ENCODE measurements at regions not wholly inside any gene's neighbourhood (a gene's known extent, or its start where the extent isn't known, plus 50 kb on each side); places are given as distances from the start of the nearest gene placed in this dataset.

DNA sequence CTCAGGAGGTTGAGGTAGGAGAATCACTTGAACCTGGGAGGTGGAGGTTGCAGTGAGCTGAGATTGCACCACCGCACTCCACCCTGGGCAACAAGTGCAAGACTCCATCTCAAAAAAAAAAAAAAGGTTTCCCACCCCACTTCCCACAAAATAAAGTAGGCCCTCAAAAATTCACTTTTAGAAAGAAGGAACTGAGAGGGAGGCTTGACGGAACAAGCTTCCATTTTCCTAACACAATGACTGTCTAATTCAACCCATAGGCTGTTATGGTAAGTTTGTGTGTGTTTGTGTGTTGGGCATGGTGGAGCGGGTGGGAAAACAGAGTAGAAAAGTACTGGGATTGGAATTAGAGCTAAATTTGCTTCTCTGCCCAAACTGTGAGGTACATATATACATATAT lies 98.4 kb upstream of the MAN1A1 start:
- CTCF ChIA-PET = no interaction called here
- Mint-ChIP-seq H3K9me3 (no peaks in the 10 kb centered on the region), H3K27me3 (no peaks in the 10 kb centered on the region), H3K27ac (no peak overlapping the region), H3K36me3 (no peaks in the 10 kb centered on the region), H3K4me3 (no peak overlapping the region), H3K4me1 (ENCODE audit: low read depth) (peaks cover 13% of the 10 kb centered on the region)
- POLR2A ChIA-PET = no interaction called here
- intact Hi-C loops (cut with micrococcal nuclease) = no loop called here
- DNase-seq = no peak

DNA sequence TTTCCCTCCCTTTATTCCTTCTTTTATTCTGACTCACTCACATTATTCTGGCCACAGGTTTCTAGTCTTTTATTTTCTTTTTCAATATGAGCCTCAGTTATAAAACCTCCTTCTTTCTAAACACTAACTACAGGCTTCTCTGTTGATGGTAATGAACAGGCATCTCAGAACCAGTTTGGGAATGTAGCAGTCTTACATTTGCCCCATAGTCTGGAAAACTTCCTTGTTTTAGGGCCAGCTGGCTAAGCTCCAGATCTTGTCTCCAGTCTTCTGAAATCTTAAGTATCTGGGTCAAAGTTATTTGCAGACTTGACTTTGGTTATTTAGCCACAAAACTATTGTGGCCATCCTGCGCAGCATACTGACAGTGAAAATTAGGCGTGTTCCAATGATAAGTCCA lies 97.0 kb upstream of the MAN1A1 start:
- Mint-ChIP-seq H3K27ac (no peak overlapping the region), H3K36me3 (no peaks in the 10 kb centered on the region), H3K4me3 (no peak overlapping the region), H3K4me1 (ENCODE audit: low read depth) (peaks cover 15% of the 10 kb centered on the region), H3K9me3 (no peaks in the 10 kb centered on the region), H3K27me3 (no peaks in the 10 kb centered on the region)
- POLR2A ChIA-PET = interaction anchor here (1.0 kb wide), 1 partner anchor 16 kb away, joined by 3 read pairs; no protein-coding TSS in a partner anchor
- DNase-seq = no peak
- CTCF ChIA-PET = no interaction called here
- intact Hi-C loops (cut with micrococcal nuclease) = loop anchor here (1.0 kb wide), 1 partner anchor 17 kb away; no protein-coding TSS in a partner anchor

- Mint-ChIP-seq H3K36me3 (no peaks in the 10 kb centered on the region), H3K27ac (no peak overlapping the region), H3K27me3 (no peaks in the 10 kb centered on the region), H3K9me3 (no peaks in the 10 kb centered on the region), H3K4me1 (ENCODE audit: low read depth) (peaks cover 15% of the 10 kb centered on the region), H3K4me3 (no peak overlapping the region)
- POLR2A ChIA-PET = interaction anchor here (1.0 kb wide), 1 partner anchor 17 kb away, joined by 3 read pairs; no protein-coding TSS in a partner anchor
- CTCF ChIA-PET = no interaction called here
- no peak for DNase-seq
- intact Hi-C loops (cut with micrococcal nuclease) = loop anchor here (1.0 kb wide), 1 partner anchor 17 kb away; no protein-coding TSS in a partner anchor
These were observed 96.6 kb upstream of the MAN1A1 start for GRCh38 chr6:119446115-119446554.

- Mint-ChIP-seq H3K27ac (no peak overlapping the region), H3K36me3 (no peaks in the 10 kb centered on the region), H3K4me1 (ENCODE audit: low read depth) (peaks cover 15% of the 10 kb centered on the region), H3K27me3 (no peaks in the 10 kb centered on the region), H3K9me3 (no peaks in the 10 kb centered on the region), H3K4me3 (no peak overlapping the region)
- CTCF ChIA-PET = no interaction called here
- POLR2A ChIA-PET = no interaction called here
- DNase-seq = no peak
- intact Hi-C loops (cut with micrococcal nuclease) = loop anchor here (1.0 kb wide), 1 partner anchor 18 kb away; no protein-coding TSS in a partner anchor
These were observed 96.1 kb upstream of the MAN1A1 start for GRCh38 chr6:119445666-119446065.

- no peak for DNase-seq
- H3K9me3 Mint-ChIP-seq = no peaks in the 10 kb centered on the region
- CTCF ChIA-PET = no interaction called here
- H3K36me3 Mint-ChIP-seq = no peaks in the 10 kb centered on the region
- peaks cover 15% of the 10 kb centered on the region for H3K4me1 Mint-ChIP-seq (ENCODE audit: low read depth)
- intact Hi-C loops (cut with micrococcal nuclease) = no loop called here
- H3K27ac Mint-ChIP-seq = no peak overlapping the region
- H3K27me3 Mint-ChIP-seq = no peaks in the 10 kb centered on the region
- POLR2A ChIA-PET = no interaction called here
- H3K4me3 Mint-ChIP-seq = no peak overlapping the region
These were observed 95.3 kb upstream of the MAN1A1 start for GRCh38 chr6:119444642-119445557.

GRCh38 chr6:119443993-119444641 lies 94.6 kb upstream of the MAN1A1 start:
- intact Hi-C loops (cut with micrococcal nuclease) = no loop called here
- POLR2A ChIA-PET = no interaction called here

DNA sequence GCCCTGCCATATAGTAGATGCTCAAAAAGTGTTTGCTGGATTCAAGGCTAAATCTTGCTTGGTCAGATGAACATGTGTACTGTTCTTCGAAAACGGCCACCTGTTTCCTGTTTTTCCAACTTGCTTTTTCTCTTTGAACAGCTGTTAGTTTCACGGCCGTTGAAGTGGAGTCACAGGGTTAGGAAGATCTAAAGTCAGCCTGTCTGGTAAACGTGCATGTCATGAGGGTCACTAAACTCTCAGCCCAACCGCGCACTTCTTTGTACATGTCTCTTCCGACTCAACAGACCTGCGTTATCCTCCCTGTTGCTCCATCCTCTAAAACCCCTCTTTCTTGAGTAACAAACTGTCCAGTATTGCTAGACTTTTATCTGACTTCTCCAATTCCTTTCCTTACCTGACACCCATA lies 93.2 kb upstream of the MAN1A1 start:
- no peaks in the 10 kb centered on the region for H3K36me3 Mint-ChIP-seq
- intact Hi-C loops (cut with micrococcal nuclease) = no loop called here
- peaks cover 15% of the 10 kb centered on the region for H3K4me1 Mint-ChIP-seq (ENCODE audit: low read depth)
- H3K9me3 Mint-ChIP-seq = no peaks in the 10 kb centered on the region
- no peaks in the 10 kb centered on the region for H3K27me3 Mint-ChIP-seq
- no peak overlapping the region for H3K4me3 Mint-ChIP-seq
- DNase-seq = no peak
- no peak overlapping the region for H3K27ac Mint-ChIP-seq
- ChIA-PET CTCF (no interaction called here), POLR2A (no interaction called here)

More at GRCh38 chr6:119443993-119444641, 94.6 kb upstream of the MAN1A1 start:
- DNase-seq = no peak
- Mint-ChIP-seq H3K9me3 (no peaks in the 10 kb centered on the region), H3K36me3 (no peaks in the 10 kb centered on the region), H3K4me1 (ENCODE audit: low read depth) (peaks cover 15% of the 10 kb centered on the region), H3K27me3 (no peaks in the 10 kb centered on the region), H3K27ac (no peak overlapping the region), H3K4me3 (no peak overlapping the region)
- CTCF ChIA-PET = no interaction called here

- POLR2A ChIA-PET = no interaction called here
- intact Hi-C loops (cut with micrococcal nuclease) = no loop called here
- Mint-ChIP-seq H3K36me3 (no peaks in the 10 kb centered on the region), H3K4me1 (ENCODE audit: low read depth) (peaks cover 9% of the 10 kb centered on the region), H3K27ac (no peak overlapping the region), H3K27me3 (no peaks in the 10 kb centered on the region), H3K4me3 (no peak overlapping the region), H3K9me3 (no peaks in the 10 kb centered on the region)
- DNase-seq = no peak
- CTCF ChIA-PET = no interaction called here
These were observed 91.4 kb upstream of the MAN1A1 start for GRCh38 chr6:119440953-119441352.

DNA sequence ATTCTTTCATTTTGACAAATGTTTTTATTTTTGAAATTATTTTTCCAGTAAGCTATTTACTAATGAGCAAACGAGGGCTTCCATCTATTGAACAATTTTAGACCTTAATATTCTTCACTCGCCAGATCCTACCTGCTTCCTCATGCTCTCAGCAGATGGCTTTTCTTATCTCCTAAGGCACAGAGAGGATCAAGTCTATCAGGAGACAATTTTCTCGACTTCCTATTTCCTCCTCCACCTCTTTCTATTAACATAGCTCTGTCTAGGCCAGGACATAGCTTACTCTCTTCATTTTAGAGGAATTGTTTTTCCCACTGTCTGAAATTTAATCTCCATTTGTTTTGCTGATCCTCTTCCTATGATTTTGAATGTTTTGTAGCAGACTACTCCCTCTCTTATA lies 87.0 kb upstream of the MAN1A1 start:
- Mint-ChIP-seq H3K4me3 (no peak overlapping the region), H3K9me3 (no peaks in the 10 kb centered on the region), H3K27ac (no peak overlapping the region), H3K4me1 (ENCODE audit: low read depth) (no peaks in the 10 kb centered on the region), H3K36me3 (no peaks in the 10 kb centered on the region), H3K27me3 (no peaks in the 10 kb centered on the region)
- ChIA-PET CTCF (no interaction called here), POLR2A (no interaction called here)
- intact Hi-C loops (cut with micrococcal nuclease) = no loop called here
- DNase-seq = no peak

- H3K4me3 Mint-ChIP-seq = no peak overlapping the region
- ChIA-PET POLR2A (no interaction called here), CTCF (no interaction called here)
- intact Hi-C loops (cut with micrococcal nuclease) = no loop called here
- H3K27ac Mint-ChIP-seq = no peak overlapping the region
- no peaks in the 10 kb centered on the region for H3K27me3 Mint-ChIP-seq
- no peaks in the 10 kb centered on the region for H3K4me1 Mint-ChIP-seq (ENCODE audit: low read depth)
- no peak for DNase-seq
- no peaks in the 10 kb centered on the region for H3K9me3 Mint-ChIP-seq
- H3K36me3 Mint-ChIP-seq = no peaks in the 10 kb centered on the region
These were observed 82.2 kb upstream of the MAN1A1 start for GRCh38 chr6:119431799-119432198.

- DNase-seq = no peak
- intact Hi-C loops (cut with micrococcal nuclease) = no loop called here
- Mint-ChIP-seq H3K9me3 (no peaks in the 10 kb centered on the region), H3K27me3 (no peaks in the 10 kb centered on the region), H3K4me1 (ENCODE audit: low read depth) (no peaks in the 10 kb centered on the region), H3K36me3 (no peaks in the 10 kb centered on the region), H3K4me3 (no peak overlapping the region), H3K27ac (no peak overlapping the region)
- CTCF ChIA-PET = no interaction called here
- POLR2A ChIA-PET = no interaction called here
These were observed 81.2 kb upstream of the MAN1A1 start for GRCh38 chr6:119430805-119431204.

- no peak overlapping the region for H3K4me3 Mint-ChIP-seq
- H3K27ac Mint-ChIP-seq = no peak overlapping the region
- no peak for DNase-seq
- H3K4me1 Mint-ChIP-seq (ENCODE audit: low read depth) = no peaks in the 10 kb centered on the region
- no peaks in the 10 kb centered on the region for H3K27me3 Mint-ChIP-seq
- no peaks in the 10 kb centered on the region for H3K36me3 Mint-ChIP-seq
- H3K9me3 Mint-ChIP-seq = peaks cover 1% of the 10 kb centered on the region
- CTCF ChIA-PET = no interaction called here
- intact Hi-C loops (cut with micrococcal nuclease) = no loop called here
- POLR2A ChIA-PET = no interaction called here
These were observed 79.1 kb upstream of the MAN1A1 start for GRCh38 chr6:119428633-119429032.

- intact Hi-C loops (cut with micrococcal nuclease) = no loop called here
- H3K9me3 Mint-ChIP-seq = peaks cover 7% of the 10 kb centered on the region
- H3K27me3 Mint-ChIP-seq = no peaks in the 10 kb centered on the region
- DNase-seq = no peak
- no peak overlapping the region for H3K27ac Mint-ChIP-seq
- ChIA-PET CTCF (no interaction called here), POLR2A (no interaction called here)
- H3K36me3 Mint-ChIP-seq = no peaks in the 10 kb centered on the region
- H3K4me1 Mint-ChIP-seq (ENCODE audit: low read depth) = no peaks in the 10 kb centered on the region
- H3K4me3 Mint-ChIP-seq = no peak overlapping the region
These were observed 77.1 kb upstream of the MAN1A1 start for GRCh38 chr6:119426619-119427018.

Measured in activated CD4-positive, alpha-beta memory T cell treated with anti-CD3 and anti-CD28 coated beads for 36 hours (primary cell).